VCaP (cell line): ENCODE measurements at regions not wholly inside any gene's neighbourhood (a gene's known extent, or its start where the extent isn't known, plus 50 kb on each side); places are given as distances from the start of the nearest gene placed in this dataset.
A peak's percentile ranks its signal among the peaks of the same experiment; 100 is the strongest.

Experiments used
- H3K27ac ChIP-seq: fragments of 450-650 bp; 2 replicates; pipeline ENCODE4 v1.5.1; 2017
- TF ChIP-seq, protein P1 (sequence below): fragments of 450-650 bp; conservative IDR thresholded peaks from 2 replicates; pipeline ENCODE4 v1.5.1; 2017; ENCODE audit warnings: mild to moderate bottlenecking, moderate library complexity

- H3K27ac ChIP-seq, result peak overlapping the region; percentile 59
- TF ChIP-seq, protein P1, sequence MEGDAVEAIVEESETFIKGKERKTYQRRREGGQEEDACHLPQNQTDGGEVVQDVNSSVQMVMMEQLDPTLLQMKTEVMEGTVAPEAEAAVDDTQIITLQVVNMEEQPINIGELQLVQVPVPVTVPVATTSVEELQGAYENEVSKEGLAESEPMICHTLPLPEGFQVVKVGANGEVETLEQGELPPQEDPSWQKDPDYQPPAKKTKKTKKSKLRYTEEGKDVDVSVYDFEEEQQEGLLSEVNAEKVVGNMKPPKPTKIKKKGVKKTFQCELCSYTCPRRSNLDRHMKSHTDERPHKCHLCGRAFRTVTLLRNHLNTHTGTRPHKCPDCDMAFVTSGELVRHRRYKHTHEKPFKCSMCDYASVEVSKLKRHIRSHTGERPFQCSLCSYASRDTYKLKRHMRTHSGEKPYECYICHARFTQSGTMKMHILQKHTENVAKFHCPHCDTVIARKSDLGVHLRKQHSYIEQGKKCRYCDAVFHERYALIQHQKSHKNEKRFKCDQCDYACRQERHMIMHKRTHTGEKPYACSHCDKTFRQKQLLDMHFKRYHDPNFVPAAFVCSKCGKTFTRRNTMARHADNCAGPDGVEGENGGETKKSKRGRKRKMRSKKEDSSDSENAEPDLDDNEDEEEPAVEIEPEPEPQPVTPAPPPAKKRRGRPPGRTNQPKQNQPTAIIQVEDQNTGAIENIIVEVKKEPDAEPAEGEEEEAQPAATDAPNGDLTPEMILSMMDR, result no peak
These were observed 465.4 kb downstream of the RASEF start for GRCh38 chr9:82597241-82598203.

GRCh38 chr9:82598241-82599039 lies 464.5 kb downstream of the RASEF start:
- TF ChIP-seq, protein P1, result no peak
- peak overlapping the region; percentile 59 for H3K27ac ChIP-seq

- TF ChIP-seq, protein P1, result no peak
These were observed 463.5 kb downstream of the RASEF start for GRCh38 chr9:82599336-82599949.

DNA sequence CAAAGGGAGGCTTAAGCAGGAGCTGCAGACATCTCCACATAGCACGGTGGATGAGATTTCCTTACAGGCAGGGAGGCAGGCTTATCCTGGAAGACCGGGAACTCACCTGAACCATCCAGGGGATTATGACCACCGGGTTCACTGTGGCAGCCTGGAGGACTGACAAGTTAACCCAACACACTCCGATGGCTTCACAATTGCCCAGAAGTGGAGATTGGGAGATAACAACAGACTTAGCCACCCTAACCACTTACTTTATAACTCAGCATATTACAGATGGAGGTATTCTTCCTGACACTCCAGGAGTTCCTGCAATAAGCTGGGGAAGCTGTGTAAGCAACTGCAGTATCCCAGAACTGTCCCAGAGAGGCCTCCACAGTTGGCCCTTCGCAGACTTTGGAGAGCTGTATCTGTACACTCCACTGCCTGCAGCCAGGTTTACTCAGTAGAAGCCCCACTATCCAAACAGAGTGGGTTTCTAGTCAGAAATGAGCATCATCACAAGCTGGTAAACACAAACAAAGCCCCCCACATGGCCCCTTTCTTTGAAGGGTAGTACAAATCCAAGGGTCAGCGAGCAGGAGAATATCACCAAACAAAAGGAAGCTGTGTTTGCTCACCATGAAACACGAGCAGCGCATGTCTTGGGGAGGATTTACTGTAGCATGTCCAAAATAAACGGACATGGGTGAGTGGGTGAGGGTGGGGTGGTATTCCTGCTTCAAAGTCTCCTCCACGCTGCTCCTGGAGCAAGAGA lies 462.2 kb downstream of the RASEF start:
- peak overlapping the region; percentile 47; the same call in 1 of the 2 replicates for H3K27ac ChIP-seq
- TF ChIP-seq, protein P1, result no peak

More at GRCh38 chr9:82599336-82599949, 463.5 kb downstream of the RASEF start:
- peak overlapping the region; percentile 59; the same call in 1 of the 2 replicates for H3K27ac ChIP-seq

- TF ChIP-seq, protein P1, result no peak
- H3K27ac ChIP-seq, result peak overlapping the region; percentile 47; the same call in 1 of the 2 replicates
These were observed 461.6 kb downstream of the RASEF start for GRCh38 chr9:82601293-82601771.

DNA sequence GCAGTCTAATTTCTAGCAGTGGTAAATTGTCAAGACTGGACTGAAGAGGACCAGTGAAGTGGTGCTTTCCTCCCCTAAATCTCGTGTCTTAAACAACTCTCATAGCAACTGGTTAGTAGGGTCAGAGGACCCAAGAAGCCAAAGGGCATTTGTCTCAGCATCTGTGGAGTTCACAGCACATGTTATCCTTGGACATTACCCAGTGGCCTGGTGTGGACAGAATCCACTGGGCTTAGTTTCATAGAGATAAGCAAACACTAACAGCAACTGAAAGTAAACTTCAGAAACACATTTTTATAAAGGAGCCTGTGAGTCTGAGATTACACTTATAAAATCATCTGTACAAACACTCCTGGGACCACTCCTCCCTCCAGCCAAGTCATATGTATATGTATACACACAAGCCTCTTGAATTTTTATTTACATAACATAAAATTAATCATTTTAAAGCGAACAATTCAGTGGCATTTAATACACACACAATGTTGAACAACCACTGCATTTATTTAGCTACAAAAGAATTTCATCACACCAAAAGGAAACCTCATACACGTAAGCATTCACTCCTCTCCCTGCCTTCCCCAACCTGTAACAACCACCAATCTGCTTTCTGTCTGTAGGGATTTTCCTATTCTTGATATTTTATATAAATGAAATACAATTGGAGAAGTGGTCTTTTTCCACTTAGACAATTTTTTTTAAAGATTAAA lies 457.8 kb downstream of the RASEF start:
- peak overlapping the region; percentile 37 for H3K27ac ChIP-seq
- TF ChIP-seq, protein P1, result no peak
